WTC11 (cell line): ENCODE measurements at regions not wholly inside any gene's neighbourhood (a gene's known extent, or its start where the extent isn't known, plus 50 kb on each side); places are given as distances from the start of the nearest gene placed in this dataset.

ENCODE experiments used
- CTCF ChIP-seq: fragments of 200-600 bp; IDR thresholded peaks from 2 replicates; pipeline ENCODE4 v1.8.0; 2022; ENCODE audit warnings: antibody characterized with exemption
- ESRRA ChIP-seq: sonication (generic); formaldehyde crosslinking; IDR thresholded peaks from 2 replicates; pipeline ENCODE4 v1.8.1; 2022; ENCODE audit warnings: mild to moderate bottlenecking, missing genetic modification reagents, borderline replicate concordance
- JUN ChIP-seq: sonication (generic); formaldehyde crosslinking; IDR thresholded peaks from 2 replicates; pipeline ENCODE4 v1.8.0; 2023; ENCODE audit warnings: mild to moderate bottlenecking, missing genetic modification reagents
- RORB ChIP-seq: fragments of 250-450 bp; sonication (Bioruptor Pico); IDR thresholded peaks from 2 replicates; pipeline ENCODE4 v1.9.0; 2021; ENCODE audit warnings: mild to moderate bottlenecking
- SOX15 ChIP-seq: fragments of 250-450 bp; sonication (Bioruptor Pico); IDR thresholded peaks from 2 replicates; pipeline ENCODE4 v1.9.0; 2021; ENCODE audit warnings: mild to moderate bottlenecking
- TEAD4 ChIP-seq: sonication (generic); formaldehyde crosslinking; IDR thresholded peaks from 2 replicates; pipeline ENCODE4 v1.8.0; 2022; ENCODE audit warnings: mild to moderate bottlenecking, missing genetic modification reagents
- ZNF138 ChIP-seq: sonication (generic); formaldehyde crosslinking; conservative IDR thresholded peaks from 2 replicates; pipeline ENCODE4 v1.8.1; 2022; ENCODE audit warnings: mild to moderate bottlenecking, moderate library complexity, missing genetic modification reagents
- TF ChIP-seq, protein P1 (sequence below): sonication (generic); formaldehyde crosslinking; IDR thresholded peaks from 2 replicates; pipeline ENCODE4 v1.8.0; 2022; ENCODE audit warnings: mild to moderate bottlenecking, missing genetic modification reagents
- TF ChIP-seq, protein P2 (sequence below): sonication (generic); formaldehyde crosslinking; IDR thresholded peaks from 2 replicates; pipeline ENCODE4 v1.8.0; 2022; ENCODE audit warnings: missing genetic modification reagents

DNA sequence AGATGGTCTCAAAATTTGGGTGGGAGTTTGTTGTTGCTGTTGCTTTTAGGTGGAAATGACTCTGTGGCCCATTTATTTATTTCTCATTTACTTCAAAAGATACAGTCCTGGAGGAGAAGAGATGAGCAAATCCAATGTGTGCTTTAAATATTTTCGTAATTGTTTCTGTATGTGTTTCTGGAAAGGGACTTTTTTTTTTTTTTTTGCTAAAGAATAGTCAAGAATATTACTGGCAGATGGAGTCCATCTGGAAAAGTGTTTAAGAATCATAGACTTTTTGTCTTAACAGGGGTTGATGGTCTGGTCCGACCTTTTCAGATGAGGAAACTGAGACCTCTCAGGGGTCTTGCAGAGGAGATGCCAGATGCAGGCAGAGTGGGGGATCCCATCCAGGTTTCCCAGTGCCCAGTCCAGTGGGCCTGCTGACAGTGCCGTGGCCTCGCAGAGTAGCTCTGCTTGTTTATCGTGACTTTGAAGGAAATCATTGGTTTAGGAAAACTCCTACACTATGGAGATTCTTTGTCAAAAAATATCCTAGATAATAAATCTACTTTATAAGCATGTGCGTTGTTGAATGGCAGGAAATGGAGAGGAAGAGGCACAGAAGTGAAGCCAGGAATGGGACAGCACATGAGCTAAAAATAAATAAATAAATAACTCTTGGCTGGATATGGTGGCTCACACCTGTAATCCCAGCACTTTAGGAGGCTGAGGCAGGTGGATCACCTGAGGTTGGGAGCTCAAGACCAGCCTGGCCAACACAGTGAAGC, 164.3 kb upstream of the SVIL start:
- TF ChIP-seq, protein P1, sequence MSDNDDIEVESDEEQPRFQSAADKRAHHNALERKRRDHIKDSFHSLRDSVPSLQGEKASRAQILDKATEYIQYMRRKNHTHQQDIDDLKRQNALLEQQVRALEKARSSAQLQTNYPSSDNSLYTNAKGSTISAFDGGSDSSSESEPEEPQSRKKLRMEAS: no peak
- no peak for TF ChIP-seq CTCF
- TF ChIP-seq RORB: no peak
- TF ChIP-seq ZNF138 (CRISPR knock-in tag): no peak
- TF ChIP-seq SOX15 (CRISPR knock-in tag): no peak
- no peak for TF ChIP-seq ESRRA (CRISPR knock-in tag)
- TF ChIP-seq, protein P2, sequence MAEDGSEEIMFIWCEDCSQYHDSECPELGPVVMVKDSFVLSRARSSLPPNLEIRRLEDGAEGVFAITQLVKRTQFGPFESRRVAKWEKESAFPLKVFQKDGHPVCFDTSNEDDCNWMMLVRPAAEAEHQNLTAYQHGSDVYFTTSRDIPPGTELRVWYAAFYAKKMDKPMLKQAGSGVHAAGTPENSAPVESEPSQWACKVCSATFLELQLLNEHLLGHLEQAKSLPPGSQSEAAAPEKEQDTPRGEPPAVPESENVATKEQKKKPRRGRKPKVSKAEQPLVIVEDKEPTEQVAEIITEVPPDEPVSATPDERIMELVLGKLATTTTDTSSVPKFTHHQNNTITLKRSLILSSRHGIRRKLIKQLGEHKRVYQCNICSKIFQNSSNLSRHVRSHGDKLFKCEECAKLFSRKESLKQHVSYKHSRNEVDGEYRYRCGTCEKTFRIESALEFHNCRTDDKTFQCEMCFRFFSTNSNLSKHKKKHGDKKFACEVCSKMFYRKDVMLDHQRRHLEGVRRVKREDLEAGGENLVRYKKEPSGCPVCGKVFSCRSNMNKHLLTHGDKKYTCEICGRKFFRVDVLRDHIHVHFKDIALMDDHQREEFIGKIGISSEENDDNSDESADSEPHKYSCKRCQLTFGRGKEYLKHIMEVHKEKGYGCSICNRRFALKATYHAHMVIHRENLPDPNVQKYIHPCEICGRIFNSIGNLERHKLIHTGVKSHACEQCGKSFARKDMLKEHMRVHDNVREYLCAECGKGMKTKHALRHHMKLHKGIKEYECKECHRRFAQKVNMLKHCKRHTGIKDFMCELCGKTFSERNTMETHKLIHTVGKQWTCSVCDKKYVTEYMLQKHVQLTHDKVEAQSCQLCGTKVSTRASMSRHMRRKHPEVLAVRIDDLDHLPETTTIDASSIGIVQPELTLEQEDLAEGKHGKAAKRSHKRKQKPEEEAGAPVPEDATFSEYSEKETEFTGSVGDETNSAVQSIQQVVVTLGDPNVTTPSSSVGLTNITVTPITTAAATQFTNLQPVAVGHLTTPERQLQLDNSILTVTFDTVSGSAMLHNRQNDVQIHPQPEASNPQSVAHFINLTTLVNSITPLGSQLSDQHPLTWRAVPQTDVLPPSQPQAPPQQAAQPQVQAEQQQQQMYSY: no peak
- TF ChIP-seq JUN (CRISPR knock-in tag): no peak
- TF ChIP-seq TEAD4 (CRISPR knock-in tag): no peak
